Neural cell (in vitro differentiated cells): ENCODE measurements at regions not wholly inside any gene's neighbourhood (a gene's known extent, or its start where the extent isn't known, plus 50 kb on each side); places are given as distances from the start of the nearest gene placed in this dataset.

Source experiments
- EP300 ChIP-seq: fragments of 450-650 bp; conservative IDR thresholded peaks from 2 replicates; pipeline ENCODE4 v1.6.1; 2014; ENCODE audit warnings: antibody characterized with exemption, mild to moderate bottlenecking, moderate library complexity; ENCODE audit not compliant: poor library complexity, severe bottlenecking
- EZH2 ChIP-seq: fragments of 200-600, 300-800 bp; shearing (Covaris generic), sonication (generic); IDR thresholded peaks from 2 replicates; pipeline ENCODE4 v1.6.1; 2014; ENCODE audit warnings: antibody characterized with exemption, low read length, borderline replicate concordance, mild to moderate bottlenecking; ENCODE audit not compliant: insufficient read depth, poor library complexity, severe bottlenecking
- POLR2AphosphoS5 ChIP-seq: IDR thresholded peaks from 2 replicates; pipeline ENCODE4 v1.6.1; 2012
- RAD21 ChIP-seq: fragments of 450-650 bp; conservative IDR thresholded peaks from 2 replicates; pipeline ENCODE4 v1.6.1; 2014; ENCODE audit warnings: antibody characterized with exemption, mild to moderate bottlenecking, moderate library complexity
- SMC3 ChIP-seq: fragments of 450-650 bp; conservative IDR thresholded peaks from 2 replicates; pipeline ENCODE4 v1.6.1; 2014; ENCODE audit warnings: antibody characterized with exemption, mild to moderate bottlenecking, moderate library complexity; ENCODE audit not compliant: poor library complexity
- TAF1 ChIP-seq: IDR thresholded peaks from 2 replicates; pipeline ENCODE4 v1.6.1; 2012; ENCODE audit warnings: low read depth
- TF ChIP-seq, protein P1 (sequence below): fragments of 450-650 bp; IDR thresholded peaks from 2 replicates; pipeline ENCODE4 v1.5.1; 2014; ENCODE audit warnings: antibody characterized with exemption, mild to moderate bottlenecking, moderate library complexity; ENCODE audit not compliant: poor library complexity, severe bottlenecking
- TF ChIP-seq, protein P2 (sequence below): IDR thresholded peaks from 2 replicates; pipeline ENCODE4 v1.6.1; 2012; ENCODE audit warnings: borderline replicate concordance

DNA sequence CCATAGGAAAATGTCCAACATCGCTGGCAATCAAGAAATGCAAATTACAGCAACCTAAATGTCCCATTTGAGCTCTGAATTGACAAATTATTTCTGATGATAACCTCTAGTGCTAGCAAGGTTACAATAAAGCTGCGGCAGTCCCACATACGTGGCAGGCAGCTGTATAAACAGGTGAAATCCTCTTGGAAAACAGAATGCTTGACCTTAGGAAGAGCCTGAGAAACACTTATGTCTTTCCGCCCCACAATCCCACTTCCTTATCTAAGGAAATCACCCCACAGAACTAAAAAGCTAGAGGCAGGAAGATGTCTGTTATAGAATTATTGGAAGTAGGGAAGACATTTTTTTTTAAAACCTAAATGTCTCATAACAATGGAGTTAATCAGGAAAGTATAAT, 154.3 kb downstream of the KATNIP start:
- no peak for TF ChIP-seq RAD21
- TF ChIP-seq, protein P1, sequence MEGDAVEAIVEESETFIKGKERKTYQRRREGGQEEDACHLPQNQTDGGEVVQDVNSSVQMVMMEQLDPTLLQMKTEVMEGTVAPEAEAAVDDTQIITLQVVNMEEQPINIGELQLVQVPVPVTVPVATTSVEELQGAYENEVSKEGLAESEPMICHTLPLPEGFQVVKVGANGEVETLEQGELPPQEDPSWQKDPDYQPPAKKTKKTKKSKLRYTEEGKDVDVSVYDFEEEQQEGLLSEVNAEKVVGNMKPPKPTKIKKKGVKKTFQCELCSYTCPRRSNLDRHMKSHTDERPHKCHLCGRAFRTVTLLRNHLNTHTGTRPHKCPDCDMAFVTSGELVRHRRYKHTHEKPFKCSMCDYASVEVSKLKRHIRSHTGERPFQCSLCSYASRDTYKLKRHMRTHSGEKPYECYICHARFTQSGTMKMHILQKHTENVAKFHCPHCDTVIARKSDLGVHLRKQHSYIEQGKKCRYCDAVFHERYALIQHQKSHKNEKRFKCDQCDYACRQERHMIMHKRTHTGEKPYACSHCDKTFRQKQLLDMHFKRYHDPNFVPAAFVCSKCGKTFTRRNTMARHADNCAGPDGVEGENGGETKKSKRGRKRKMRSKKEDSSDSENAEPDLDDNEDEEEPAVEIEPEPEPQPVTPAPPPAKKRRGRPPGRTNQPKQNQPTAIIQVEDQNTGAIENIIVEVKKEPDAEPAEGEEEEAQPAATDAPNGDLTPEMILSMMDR = no peak
- no peak for TF ChIP-seq POLR2AphosphoS5
- no peak for TF ChIP-seq EZH2
- TF ChIP-seq EP300 = no peak
- TF ChIP-seq SMC3 = no peak
- TF ChIP-seq, protein P2, sequence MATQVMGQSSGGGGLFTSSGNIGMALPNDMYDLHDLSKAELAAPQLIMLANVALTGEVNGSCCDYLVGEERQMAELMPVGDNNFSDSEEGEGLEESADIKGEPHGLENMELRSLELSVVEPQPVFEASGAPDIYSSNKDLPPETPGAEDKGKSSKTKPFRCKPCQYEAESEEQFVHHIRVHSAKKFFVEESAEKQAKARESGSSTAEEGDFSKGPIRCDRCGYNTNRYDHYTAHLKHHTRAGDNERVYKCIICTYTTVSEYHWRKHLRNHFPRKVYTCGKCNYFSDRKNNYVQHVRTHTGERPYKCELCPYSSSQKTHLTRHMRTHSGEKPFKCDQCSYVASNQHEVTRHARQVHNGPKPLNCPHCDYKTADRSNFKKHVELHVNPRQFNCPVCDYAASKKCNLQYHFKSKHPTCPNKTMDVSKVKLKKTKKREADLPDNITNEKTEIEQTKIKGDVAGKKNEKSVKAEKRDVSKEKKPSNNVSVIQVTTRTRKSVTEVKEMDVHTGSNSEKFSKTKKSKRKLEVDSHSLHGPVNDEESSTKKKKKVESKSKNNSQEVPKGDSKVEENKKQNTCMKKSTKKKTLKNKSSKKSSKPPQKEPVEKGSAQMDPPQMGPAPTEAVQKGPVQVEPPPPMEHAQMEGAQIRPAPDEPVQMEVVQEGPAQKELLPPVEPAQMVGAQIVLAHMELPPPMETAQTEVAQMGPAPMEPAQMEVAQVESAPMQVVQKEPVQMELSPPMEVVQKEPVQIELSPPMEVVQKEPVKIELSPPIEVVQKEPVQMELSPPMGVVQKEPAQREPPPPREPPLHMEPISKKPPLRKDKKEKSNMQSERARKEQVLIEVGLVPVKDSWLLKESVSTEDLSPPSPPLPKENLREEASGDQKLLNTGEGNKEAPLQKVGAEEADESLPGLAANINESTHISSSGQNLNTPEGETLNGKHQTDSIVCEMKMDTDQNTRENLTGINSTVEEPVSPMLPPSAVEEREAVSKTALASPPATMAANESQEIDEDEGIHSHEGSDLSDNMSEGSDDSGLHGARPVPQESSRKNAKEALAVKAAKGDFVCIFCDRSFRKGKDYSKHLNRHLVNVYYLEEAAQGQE = no peak
- no peak for TF ChIP-seq TAF1
